HG02763 (cell line): ENCODE measurements at regions not wholly inside any gene's neighbourhood (a gene's known extent, or its start where the extent isn't known, plus 50 kb on each side); places are given as distances from the start of the nearest gene placed in this dataset.

ENCODE experiments used
- ATAC-seq: cut with Tn5 transposase; IDR thresholded peaks from one replicate; pipeline ENCODE4 v1.9.1; 2021; ENCODE audit warnings: mild to moderate bottlenecking, moderate library complexity; ENCODE audit not compliant: unreplicated experiment

- ATAC-seq = no peak
Measured at GRCh38 chr3:117356091-117356705, 646.6 kb downstream of the TUSC7 start.

- no peak for ATAC-seq
Measured at GRCh38 chr3:117358717-117359314, 649.2 kb downstream of the TUSC7 start.

DNA sequence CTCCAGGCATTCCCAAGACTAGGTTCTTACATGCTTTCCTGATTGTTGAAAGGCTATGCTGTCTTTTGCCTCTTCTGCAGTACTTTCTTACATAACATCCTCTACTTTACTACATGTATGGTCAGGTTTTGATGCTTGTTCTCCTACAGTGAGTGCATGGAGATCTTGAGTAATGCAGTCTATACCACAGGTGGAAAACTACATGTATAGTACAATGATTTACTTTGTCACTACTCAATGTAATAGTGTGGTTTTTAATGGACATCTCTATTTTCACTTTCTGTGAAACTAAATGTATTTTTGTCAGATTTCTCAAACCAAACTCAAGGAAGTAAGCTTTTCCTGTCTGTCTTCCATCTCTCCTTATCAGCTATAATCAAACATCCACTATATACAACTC lies 657.0 kb downstream of the TUSC7 start:
- ATAC-seq = no peak

DNA sequence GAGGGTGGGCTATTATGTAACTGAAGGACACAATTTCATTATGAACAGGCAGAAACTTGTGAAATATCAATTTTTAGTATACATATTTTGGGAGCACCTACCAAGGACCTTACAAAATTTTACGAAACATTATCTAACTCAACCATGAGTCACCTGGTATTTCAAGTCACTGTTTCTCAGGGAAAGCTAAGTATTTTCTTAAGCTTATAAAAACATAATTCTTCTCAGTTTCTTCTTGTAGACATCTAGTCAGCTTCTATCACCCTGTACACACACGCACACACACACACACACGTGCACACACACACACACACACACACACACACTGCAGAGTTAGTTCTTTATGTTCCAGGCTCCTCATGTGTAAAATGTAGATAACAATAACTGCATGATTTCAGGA lies 658.3 kb downstream of the TUSC7 start:
- no peak for ATAC-seq

DNA sequence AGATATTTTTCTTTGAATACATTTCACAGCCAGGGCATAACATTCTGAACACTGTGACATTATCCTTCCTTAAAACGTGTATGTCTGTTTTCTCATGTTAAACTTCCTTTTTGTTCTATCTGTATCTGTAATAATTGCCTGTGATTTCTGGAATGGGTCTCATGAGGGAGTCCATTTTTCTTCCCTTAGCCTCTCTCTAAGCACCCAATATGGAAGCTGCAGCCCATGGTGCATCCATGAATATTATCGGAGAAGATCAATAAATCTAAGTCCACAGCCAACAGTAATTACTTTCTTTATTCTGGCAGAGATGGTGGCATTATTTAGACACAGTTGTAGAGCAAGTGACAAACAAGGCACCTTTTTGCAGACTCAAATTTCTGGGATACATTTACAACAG lies 671.1 kb downstream of the TUSC7 start:
- ATAC-seq = no peak

DNA sequence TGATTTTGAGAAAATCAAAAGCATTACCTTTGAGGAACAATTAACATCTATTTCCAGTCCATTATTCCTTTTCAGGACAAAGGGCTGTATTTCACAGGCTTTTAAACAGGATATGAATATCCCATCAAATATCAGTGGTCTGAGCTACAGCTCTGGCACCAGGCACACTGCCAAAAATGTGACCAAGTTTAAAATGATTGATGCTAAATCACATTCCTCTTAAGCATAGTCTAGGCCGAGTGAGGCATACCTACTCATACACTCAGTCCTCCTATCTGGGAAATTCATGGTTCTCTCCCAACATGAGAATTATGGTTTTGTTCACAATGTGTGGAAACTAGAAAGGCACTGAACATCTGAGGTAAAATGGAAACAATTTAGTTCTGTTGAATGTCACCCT lies 683.5 kb downstream of the TUSC7 start:
- no peak for ATAC-seq

- no peak for ATAC-seq
Measured at GRCh38 chr3:117398141-117398899, 688.7 kb downstream of the TUSC7 start.

DNA sequence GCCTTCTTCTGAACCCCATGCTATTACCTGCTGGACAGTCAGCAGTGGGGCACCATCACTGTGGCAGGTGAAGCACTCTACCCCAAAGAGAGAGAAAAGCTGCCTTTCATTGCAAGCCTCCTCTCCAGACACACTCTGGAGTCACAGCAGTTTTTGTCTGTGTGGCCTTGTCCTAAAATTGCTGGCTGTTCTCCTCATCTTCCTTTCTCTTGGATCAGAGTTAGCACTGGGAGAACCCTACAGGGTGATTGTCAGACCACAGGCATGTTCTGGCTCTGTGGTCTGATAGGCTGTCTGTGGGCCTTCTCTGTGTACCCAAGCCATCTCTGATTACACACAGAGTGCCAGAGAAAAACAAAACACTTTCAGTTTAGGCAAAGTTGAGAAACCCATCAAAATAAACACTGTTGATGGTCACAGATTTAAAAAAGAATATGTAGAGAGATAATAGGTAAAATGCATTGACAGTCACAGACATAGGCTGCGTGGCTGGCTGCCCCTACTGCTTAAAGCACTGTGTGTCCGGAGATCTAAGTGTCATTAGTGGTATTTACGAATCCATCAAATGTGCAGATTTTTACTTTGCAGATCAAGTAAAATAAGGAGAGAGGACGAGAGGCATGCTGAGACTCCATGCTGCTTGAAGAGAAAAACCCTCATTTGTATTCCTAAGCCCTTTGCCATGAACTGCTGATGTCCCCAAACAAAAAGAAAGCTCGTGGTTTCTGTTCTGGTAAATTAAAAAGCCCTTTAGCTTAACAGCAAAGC lies 689.9 kb downstream of the TUSC7 start:
- no peak for ATAC-seq

GRCh38 chr3:117400303-117400702 lies 690.7 kb downstream of the TUSC7 start:
- no peak for ATAC-seq

DNA sequence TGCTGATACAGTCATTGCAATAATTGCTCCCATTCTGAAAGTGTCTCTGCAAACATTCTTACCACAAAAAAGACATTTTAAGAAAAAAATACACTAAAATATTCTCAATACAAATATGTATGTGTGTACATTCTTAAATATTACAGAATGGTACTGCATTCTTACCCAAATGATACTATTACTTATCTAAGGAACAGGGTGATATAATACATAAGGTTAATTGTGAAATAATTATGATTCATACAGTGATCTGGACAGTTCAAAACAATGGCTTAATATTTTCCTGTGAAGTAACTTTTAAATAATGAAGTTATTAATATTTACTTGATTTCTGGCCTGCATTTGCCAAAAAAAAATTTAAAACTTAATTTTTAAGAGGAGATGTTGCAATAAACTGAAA lies 694.6 kb downstream of the TUSC7 start:
- ATAC-seq = no peak

- no peak for ATAC-seq
Measured at GRCh38 chr3:117404730-117405129, 695.2 kb downstream of the TUSC7 start.

GRCh38 chr3:117405359-117405758 lies 695.8 kb downstream of the TUSC7 start:
- ATAC-seq = no peak

DNA sequence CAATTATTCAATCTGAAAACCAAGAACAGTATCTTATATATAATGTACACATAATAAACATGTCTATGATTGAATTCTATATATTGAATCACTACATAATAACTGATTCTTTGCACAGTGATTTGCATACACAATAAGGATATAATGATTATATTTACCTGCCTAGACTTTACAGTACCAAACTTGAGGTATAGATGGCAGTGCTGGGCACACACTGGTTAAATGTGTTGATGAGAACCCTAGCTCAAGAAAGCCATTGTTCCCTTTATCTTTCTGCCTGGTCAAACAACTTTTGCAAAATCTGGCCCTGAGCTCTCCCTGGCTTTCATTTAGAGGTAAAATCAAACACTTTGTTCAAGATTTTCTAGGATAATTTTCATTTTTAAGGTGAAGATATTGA lies 697.7 kb downstream of the TUSC7 start:
- peak; percentile 65 for ATAC-seq

GRCh38 chr3:117408811-117409210 lies 699.2 kb downstream of the TUSC7 start:
- no peak for ATAC-seq

DNA sequence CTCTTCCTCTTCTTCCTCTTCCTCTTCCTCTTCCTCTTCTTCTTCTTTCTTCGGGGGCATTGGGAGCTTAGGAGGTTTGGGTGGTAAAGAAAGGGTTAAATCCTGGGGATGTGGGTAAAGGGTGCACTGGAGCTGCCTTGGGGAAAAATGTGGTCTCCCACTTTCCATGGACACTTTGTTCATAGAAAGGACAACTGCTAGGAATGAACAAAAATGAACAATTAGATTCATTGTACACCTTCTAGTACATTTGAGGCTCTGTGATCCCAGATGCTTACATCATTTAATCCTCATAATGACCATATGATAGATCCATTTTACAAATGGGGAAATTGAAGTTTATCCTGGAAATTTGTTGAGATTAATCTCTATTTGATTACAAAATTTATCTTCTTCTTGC lies 699.7 kb downstream of the TUSC7 start:
- no peak for ATAC-seq

GRCh38 chr3:117409701-117410459 lies 700.3 kb downstream of the TUSC7 start:
- ATAC-seq = no peak

DNA sequence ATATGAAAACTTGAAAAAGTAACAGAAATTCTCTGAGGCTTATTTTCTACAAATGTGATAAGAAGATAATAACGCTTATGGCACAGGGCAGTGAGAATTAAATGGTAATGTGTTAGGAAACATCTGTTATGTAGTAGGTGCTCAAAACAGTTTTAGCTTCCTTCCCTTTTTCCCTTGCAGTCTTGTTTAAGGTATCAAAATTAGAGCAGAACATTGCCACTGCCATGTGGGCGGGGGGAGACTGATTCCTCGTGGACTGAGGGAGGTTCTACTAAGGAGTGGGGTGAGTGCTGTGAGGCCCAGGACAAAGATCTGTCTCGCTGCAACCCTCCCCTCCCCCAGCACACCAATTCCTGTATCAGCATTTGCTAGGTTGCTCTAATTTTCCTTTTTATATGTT lies 702.4 kb downstream of the TUSC7 start:
- no peak for ATAC-seq

DNA sequence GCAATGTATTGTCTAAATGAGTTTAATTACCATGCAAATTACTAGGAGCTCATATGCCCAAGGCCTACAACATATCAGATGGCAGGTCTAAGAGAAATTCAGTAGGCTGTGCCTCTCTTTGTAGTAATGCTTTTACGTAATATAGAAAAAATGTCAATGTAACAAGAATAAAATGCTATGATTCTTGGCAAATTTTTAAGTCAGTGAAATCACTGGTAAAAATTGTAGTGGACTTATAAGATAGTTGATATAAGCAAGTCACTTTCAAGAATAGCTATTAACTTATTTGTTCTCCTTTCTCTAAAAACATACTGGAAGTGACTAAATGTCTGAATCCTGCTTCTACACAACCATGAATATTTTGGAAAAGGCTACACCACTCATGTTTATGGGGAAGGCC lies 707.8 kb downstream of the TUSC7 start:
- ATAC-seq = no peak

DNA sequence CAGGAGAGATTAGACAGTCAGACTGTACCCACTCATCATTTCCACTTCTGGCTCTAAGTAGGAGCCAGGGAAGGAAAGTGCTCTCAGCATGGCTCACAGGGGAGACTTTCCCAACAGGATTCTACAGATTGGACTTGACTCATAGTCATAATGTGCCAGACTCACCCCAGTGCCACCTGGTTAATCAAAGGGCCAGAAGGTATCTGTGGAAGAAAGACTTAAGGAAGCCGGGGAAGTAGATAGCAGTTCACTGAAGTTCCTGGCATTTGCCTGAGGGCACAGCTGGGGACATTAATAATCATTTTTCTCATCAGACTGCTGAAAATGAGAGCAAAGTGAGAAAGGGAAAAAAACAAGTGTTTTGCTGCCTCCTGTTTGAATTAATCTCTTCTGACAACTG lies 717.5 kb downstream of the TUSC7 start:
- ATAC-seq = no peak

DNA sequence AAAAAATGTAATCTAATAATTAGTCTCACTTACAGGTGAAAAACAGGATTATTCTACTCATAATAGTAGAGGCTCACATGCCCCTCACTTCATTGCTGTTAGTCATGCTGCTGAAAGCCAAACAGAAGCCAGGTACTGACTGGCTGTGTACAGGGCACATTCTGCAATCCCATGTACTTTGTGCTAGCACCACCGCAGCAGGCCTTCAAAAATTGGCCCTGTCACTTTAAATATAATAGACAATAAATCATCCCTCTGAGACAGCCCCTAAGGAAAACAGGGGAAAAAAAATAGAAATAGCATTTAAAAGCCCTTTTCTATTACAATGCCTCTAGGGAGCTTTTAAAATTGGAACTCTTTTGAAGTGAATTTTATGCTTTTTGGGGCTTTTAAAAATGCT lies 723.8 kb downstream of the TUSC7 start:
- ATAC-seq = no peak
